KMS-11 (cell line): ENCODE measurements at regions not wholly inside any gene's neighbourhood (a gene's known extent, or its start where the extent isn't known, plus 50 kb on each side); places are given as distances from the start of the nearest gene placed in this dataset.

Experiments used
- H2AFZ ChIP-seq: fragments of 200-600 bp; sonication (generic); 2 replicates; pipeline ENCODE4 v1.6.1; 2016; ENCODE audit warnings: antibody characterized with exemption, mixed run types, low read depth
- H3K27ac ChIP-seq: fragments of 200-600 bp; sonication (generic); 2 replicates; pipeline ENCODE4 v1.6.1; 2016; ENCODE audit warnings: mild to moderate bottlenecking, mixed run types
- H3K27me3 ChIP-seq: fragments of 200-600 bp; sonication (generic); 2 replicates; pipeline ENCODE4 v1.6.1; 2017; ENCODE audit warnings: mild to moderate bottlenecking, low read depth, mixed run types, moderate library complexity; ENCODE audit not compliant: insufficient read depth
- H3K36me3 ChIP-seq: fragments of 200-600 bp; sonication (generic); 2 replicates; pipeline ENCODE4 v1.6.1; 2017; ENCODE audit warnings: mild to moderate bottlenecking, mixed run types; ENCODE audit not compliant: insufficient read depth
- H3K4me1 ChIP-seq: fragments of 200-600 bp; sonication (generic); 2 replicates; pipeline ENCODE4 v1.6.1; 2016; ENCODE audit warnings: mild to moderate bottlenecking, low read depth, mixed run types; ENCODE audit not compliant: poor library complexity, severe bottlenecking
- H3K4me2 ChIP-seq: fragments of 200-600 bp; sonication (generic); 2 replicates; pipeline ENCODE4 v1.7.0; 2016; ENCODE audit warnings: mild to moderate bottlenecking, mixed run types
- H3K4me3 ChIP-seq: fragments of 200-600 bp; sonication (generic); IDR thresholded peaks from 2 replicates; pipeline ENCODE4 v1.6.1; 2017; ENCODE audit warnings: low read depth, low read length, mixed read lengths; ENCODE audit not compliant: insufficient read depth
- H3K79me2 ChIP-seq: fragments of 200-600 bp; sonication (generic); 2 replicates; pipeline ENCODE4 v1.6.1; 2016; ENCODE audit warnings: low read depth, mixed run types; ENCODE audit not compliant: insufficient read depth
- H3K9ac ChIP-seq: fragments of 200-600 bp; sonication (generic); 2 replicates; pipeline ENCODE4 v1.6.1; 2016; ENCODE audit warnings: mild to moderate bottlenecking, mixed run types
- H4K20me1 ChIP-seq: fragments of 200-600 bp; sonication (generic); 2 replicates; pipeline ENCODE4 v1.6.1; 2016; ENCODE audit warnings: mild to moderate bottlenecking, mixed run types; ENCODE audit not compliant: insufficient read depth
- TF ChIP-seq, protein P1 (sequence below): fragments of 200-600 bp; sonication (generic); conservative IDR thresholded peaks from 2 replicates; pipeline ENCODE4 v1.6.1; 2017; ENCODE audit warnings: low read depth, mild to moderate bottlenecking, antibody characterized with exemption, low read length, moderate library complexity, mixed read lengths

DNA sequence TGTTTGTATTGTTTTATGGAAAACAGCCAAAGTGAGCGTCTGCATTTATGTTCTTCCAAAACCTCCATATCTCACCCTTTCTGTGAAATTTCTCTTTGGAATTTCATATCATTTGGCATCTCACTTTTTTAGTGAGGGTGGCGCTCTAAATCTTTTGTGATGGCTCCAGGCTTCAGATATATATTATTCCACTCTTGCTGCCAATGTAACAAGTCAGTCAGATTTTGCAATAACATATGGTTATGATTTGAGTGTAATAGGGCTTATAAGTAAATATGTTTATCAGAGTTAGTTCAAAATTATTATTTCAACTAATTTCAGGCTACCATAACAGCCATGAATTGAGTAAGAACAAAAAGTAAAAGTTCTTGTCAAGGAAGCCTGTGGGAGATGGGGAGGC, 314.7 kb downstream of the PDGFC start:
- no peaks in the 10 kb centered on the region for H3K79me2 ChIP-seq
- H4K20me1 ChIP-seq, result no peaks in the 10 kb centered on the region
- no peaks in the 10 kb centered on the region for H3K27me3 ChIP-seq
- H3K4me1 ChIP-seq, result no peaks in the 10 kb centered on the region
- TF ChIP-seq, protein P1, sequence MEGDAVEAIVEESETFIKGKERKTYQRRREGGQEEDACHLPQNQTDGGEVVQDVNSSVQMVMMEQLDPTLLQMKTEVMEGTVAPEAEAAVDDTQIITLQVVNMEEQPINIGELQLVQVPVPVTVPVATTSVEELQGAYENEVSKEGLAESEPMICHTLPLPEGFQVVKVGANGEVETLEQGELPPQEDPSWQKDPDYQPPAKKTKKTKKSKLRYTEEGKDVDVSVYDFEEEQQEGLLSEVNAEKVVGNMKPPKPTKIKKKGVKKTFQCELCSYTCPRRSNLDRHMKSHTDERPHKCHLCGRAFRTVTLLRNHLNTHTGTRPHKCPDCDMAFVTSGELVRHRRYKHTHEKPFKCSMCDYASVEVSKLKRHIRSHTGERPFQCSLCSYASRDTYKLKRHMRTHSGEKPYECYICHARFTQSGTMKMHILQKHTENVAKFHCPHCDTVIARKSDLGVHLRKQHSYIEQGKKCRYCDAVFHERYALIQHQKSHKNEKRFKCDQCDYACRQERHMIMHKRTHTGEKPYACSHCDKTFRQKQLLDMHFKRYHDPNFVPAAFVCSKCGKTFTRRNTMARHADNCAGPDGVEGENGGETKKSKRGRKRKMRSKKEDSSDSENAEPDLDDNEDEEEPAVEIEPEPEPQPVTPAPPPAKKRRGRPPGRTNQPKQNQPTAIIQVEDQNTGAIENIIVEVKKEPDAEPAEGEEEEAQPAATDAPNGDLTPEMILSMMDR, result no peak
- no peak overlapping the region for H2AFZ ChIP-seq
- H3K4me2 ChIP-seq, result no peak overlapping the region
- H3K36me3 ChIP-seq, result no peaks in the 10 kb centered on the region
- H3K4me3 ChIP-seq, result no peak overlapping the region
- H3K27ac ChIP-seq, result no peak overlapping the region
- H3K9ac ChIP-seq, result no peak overlapping the region

DNA sequence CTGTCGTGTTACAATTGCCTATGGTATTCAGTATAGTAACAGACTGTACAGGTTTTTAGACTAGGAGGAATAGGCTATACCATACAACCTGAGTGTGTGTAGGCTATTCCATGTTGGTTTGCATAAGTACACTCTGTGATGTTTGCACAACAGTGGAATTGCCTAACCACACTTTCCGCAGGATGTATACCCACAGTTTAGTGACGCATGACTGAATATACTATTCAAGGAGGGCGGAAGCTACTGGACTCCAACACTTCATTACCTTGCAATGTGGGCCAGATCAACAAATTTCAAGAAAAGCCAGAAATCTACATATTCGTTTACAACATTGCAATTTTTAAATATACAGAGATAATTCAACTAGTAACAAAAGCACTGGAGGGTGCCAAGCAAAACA, 317.2 kb downstream of the PDGFC start:
- no peaks in the 10 kb centered on the region for H3K36me3 ChIP-seq
- H3K4me3 ChIP-seq, result no peak overlapping the region
- no peaks in the 10 kb centered on the region for H3K79me2 ChIP-seq
- no peaks in the 10 kb centered on the region for H4K20me1 ChIP-seq
- H3K27ac ChIP-seq, result no peak overlapping the region
- no peaks in the 10 kb centered on the region for H3K27me3 ChIP-seq
- H3K9ac ChIP-seq, result no peak overlapping the region
- TF ChIP-seq, protein P1, result no peak
- no peak overlapping the region for H3K4me2 ChIP-seq
- H2AFZ ChIP-seq, result no peak overlapping the region
- no peaks in the 10 kb centered on the region for H3K4me1 ChIP-seq

DNA sequence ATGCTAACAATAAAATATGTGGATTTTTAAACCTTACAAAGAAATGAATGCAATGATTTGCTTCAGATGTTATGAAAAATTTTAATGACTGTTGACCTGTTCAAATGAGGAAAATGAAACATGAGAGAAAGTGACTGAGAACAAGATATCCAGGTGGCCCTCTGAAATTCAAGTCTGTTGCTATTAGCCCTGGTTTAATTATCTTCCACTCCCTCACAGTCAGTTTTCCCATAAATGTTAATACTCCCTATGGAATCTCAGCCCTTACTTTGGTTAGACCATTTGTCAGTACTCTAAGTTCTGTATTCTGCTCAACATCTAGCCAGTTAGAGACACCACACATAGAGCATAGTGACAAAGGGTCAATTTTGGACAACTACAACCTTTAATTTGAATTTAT, 327.8 kb downstream of the PDGFC start:
- Histone ChIP-seq H3K27me3 (no peaks in the 10 kb centered on the region), H3K9ac (no peak overlapping the region), H4K20me1 (no peaks in the 10 kb centered on the region), H3K4me2 (no peak overlapping the region), H3K36me3 (no peaks in the 10 kb centered on the region), H3K4me3 (no peak overlapping the region), H3K79me2 (no peaks in the 10 kb centered on the region), H3K4me1 (no peaks in the 10 kb centered on the region), H2AFZ (no peak overlapping the region), H3K27ac (no peak overlapping the region)
- TF ChIP-seq, protein P1, result no peak

DNA sequence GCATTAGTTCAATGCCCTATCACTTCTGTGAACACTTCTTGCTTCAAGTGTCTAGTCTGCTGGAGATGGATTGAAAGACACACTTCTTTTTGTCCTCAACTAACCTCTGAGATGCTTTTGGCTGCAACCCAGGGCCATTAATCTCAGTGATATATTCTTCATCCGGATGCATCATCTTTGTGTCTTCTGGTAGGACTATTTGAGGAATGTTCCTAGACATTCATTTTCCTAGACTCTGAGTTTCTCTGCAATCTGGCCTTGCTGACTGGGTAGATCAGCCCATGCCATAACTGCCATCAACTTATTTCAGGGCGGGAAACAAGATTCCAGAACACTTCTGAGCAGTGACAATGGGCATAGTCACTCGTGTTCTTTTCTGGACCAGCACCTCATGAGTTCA, 329.4 kb downstream of the PDGFC start:
- TF ChIP-seq, protein P1, result no peak

More for the DNA sequence above, 329.4 kb downstream of the PDGFC start:
- Histone ChIP-seq H2AFZ (no peak overlapping the region), H3K36me3 (no peaks in the 10 kb centered on the region), H3K27me3 (no peaks in the 10 kb centered on the region), H3K4me3 (no peak overlapping the region), H3K27ac (no peak overlapping the region), H3K9ac (no peak overlapping the region), H3K79me2 (no peaks in the 10 kb centered on the region), H3K4me2 (no peak overlapping the region), H4K20me1 (no peaks in the 10 kb centered on the region), H3K4me1 (no peaks in the 10 kb centered on the region)
